ENCODE measurements at regions not wholly inside any gene's neighbourhood (a gene's known extent, or its start where the extent isn't known, plus 50 kb on each side); places are given as distances from the start of the nearest gene placed in this dataset.
"Not testable (repeated sequence)": the region's sequence is repeated elsewhere in the genome, so short reads cannot be mapped to it uniquely, and the experiment has no call there.

GRCh38 chr1:221965252-221965651 lies 223.4 kb upstream of the DUSP10 start:
- TF ChIP-seq CTCF (conservative IDR thresholded peaks at IDR 0.05; ENCODE audit: control insufficient read depth, insufficient read depth, low read depth, low read length): no peak
- no peak for DNase-seq (ENCODE audit: low read depth)
- no peak overlapping the region for H3K4me3 ChIP-seq (ENCODE audit: control insufficient read depth, low read depth, low read length)

GRCh38 chr1:221963742-221964141 lies 221.9 kb upstream of the DUSP10 start:
- no peak overlapping the region for H3K4me3 ChIP-seq (ENCODE audit: control insufficient read depth, low read depth, low read length)
- peak; percentile 22 for DNase-seq (ENCODE audit: low read depth)
- no peak for TF ChIP-seq CTCF (conservative IDR thresholded peaks at IDR 0.05; ENCODE audit: control insufficient read depth, insufficient read depth, low read depth, low read length)

GRCh38 chr1:221962385-221962784 lies 220.5 kb upstream of the DUSP10 start:
- no peak overlapping the region for H3K4me3 ChIP-seq (ENCODE audit: control insufficient read depth, low read depth, low read length)
- DNase-seq (ENCODE audit: low read depth): no peak
- no peak for TF ChIP-seq CTCF (conservative IDR thresholded peaks at IDR 0.05; ENCODE audit: control insufficient read depth, insufficient read depth, low read depth, low read length)

- DNase-seq (ENCODE audit: low read depth): peak; percentile 63
- TF ChIP-seq CTCF (conservative IDR thresholded peaks at IDR 0.05; ENCODE audit: control insufficient read depth, insufficient read depth, low read depth, low read length): no peak
- H3K4me3 ChIP-seq (ENCODE audit: control insufficient read depth, low read depth, low read length): no peak overlapping the region
These were observed 219.8 kb upstream of the DUSP10 start for GRCh38 chr1:221961532-221962292.

- DNase-seq (ENCODE audit: low read depth): peak; percentile 62
- not testable (repeated sequence) for H3K4me3 ChIP-seq (ENCODE audit: control insufficient read depth, low read depth, low read length)
These were observed 216.3 kb upstream of the DUSP10 start for GRCh38 chr1:221958161-221958562.

- not testable (repeated sequence) for DNase-seq (ENCODE audit: low read depth)
These were observed 215.5 kb upstream of the DUSP10 start for GRCh38 chr1:221957350-221957749.

GRCh38 chr1:221949996-221950395 lies 208.1 kb upstream of the DUSP10 start:
- DNase-seq (ENCODE audit: low read depth): no peak
- no peak overlapping the region for H3K4me3 ChIP-seq (ENCODE audit: control insufficient read depth, low read depth, low read length)
- TF ChIP-seq CTCF (conservative IDR thresholded peaks at IDR 0.05; ENCODE audit: control insufficient read depth, insufficient read depth, low read depth, low read length): no peak

More at GRCh38 chr1:221957350-221957749, 215.5 kb upstream of the DUSP10 start:
- H3K4me3 ChIP-seq (ENCODE audit: control insufficient read depth, low read depth, low read length): not testable (repeated sequence)

- TF ChIP-seq CTCF (conservative IDR thresholded peaks at IDR 0.05; ENCODE audit: control insufficient read depth, insufficient read depth, low read depth, low read length): no peak
- no peak for DNase-seq (ENCODE audit: low read depth)
These were observed 206.6 kb upstream of the DUSP10 start for GRCh38 chr1:221948459-221948858.

More at GRCh38 chr1:221948459-221948858, 206.6 kb upstream of the DUSP10 start:
- H3K4me3 ChIP-seq (ENCODE audit: control insufficient read depth, low read depth, low read length): no peak overlapping the region

Data from fibroblast of mammary gland (primary cell).